ENCODE measurements at regions not wholly inside any gene's neighbourhood (a gene's known extent, or its start where the extent isn't known, plus 50 kb on each side); places are given as distances from the start of the nearest gene placed in this dataset.

DNA sequence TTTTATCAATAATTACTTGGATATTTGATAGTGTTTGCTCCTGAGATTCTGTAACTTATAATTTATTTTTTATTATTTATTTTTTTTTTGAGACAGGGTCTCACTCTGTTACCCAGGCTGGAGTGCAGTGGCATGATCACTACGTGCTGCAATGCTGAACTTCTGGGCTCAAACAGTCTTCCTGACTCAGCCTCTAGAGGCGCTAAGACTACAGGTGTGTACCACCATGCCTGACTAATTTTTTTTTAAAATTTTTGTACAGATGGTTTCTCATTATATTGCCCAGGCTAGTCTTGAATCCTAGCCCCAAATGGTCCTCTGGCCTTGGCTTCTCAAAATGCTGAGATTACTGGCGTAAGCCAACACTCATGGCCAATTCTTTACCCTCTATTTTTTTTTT lies 845.5 kb upstream of the ADGRL4 start:
- TF ChIP-seq ZNF274 (IDR thresholded peaks at IDR 0.05; ENCODE audit: low read depth, low read length): no peak
- TF ChIP-seq YY1 (IDR thresholded peaks at IDR 0.05; ENCODE audit: insufficient read depth, insufficient read length): no peak
